Endothelial cell (in vitro differentiated cells): ENCODE measurements at regions not wholly inside any gene's neighbourhood (a gene's known extent, or its start where the extent isn't known, plus 50 kb on each side); places are given as distances from the start of the nearest gene placed in this dataset.

ENCODE experiments used
- DNase-seq: peaks from one replicate; pipeline ENCODE4 v3.0.0; 2021; ENCODE audit warnings: low spot score
- H3K27ac Mint-ChIP-seq: one replicate; pipeline ENCODE4 v1.8.0; 2021; ENCODE audit warnings: mixed read lengths, inconsistent platforms; ENCODE audit not compliant: unreplicated experiment
- H3K27me3 Mint-ChIP-seq: one replicate; pipeline ENCODE4 v1.8.0; 2021; ENCODE audit warnings: mild to moderate bottlenecking, moderate library complexity, mixed read lengths, inconsistent platforms; ENCODE audit not compliant: unreplicated experiment
- H3K36me3 Mint-ChIP-seq: one replicate; pipeline ENCODE4 v1.8.0; 2021; ENCODE audit warnings: mild to moderate bottlenecking, low read depth, mixed read lengths, inconsistent platforms; ENCODE audit not compliant: unreplicated experiment
- H3K4me1 Mint-ChIP-seq: one replicate; pipeline ENCODE4 v1.8.0; 2021; ENCODE audit warnings: mild to moderate bottlenecking, mixed read lengths, inconsistent platforms; ENCODE audit not compliant: unreplicated experiment
- H3K4me3 Mint-ChIP-seq: one replicate; pipeline ENCODE4 v1.8.0; 2021; ENCODE audit warnings: mild to moderate bottlenecking, mixed read lengths, inconsistent platforms; ENCODE audit not compliant: unreplicated experiment
- H3K9me3 Mint-ChIP-seq: one replicate; pipeline ENCODE4 v1.8.0; 2021; ENCODE audit warnings: mixed read lengths, inconsistent platforms; ENCODE audit not compliant: unreplicated experiment
- TF ChIP-seq, protein P1 (sequence below): fragments of 200-600 bp; sonication (generic); IDR thresholded peaks from one replicate; pipeline ENCODE4 v1.5.0; 2021; ENCODE audit warnings: antibody characterized with exemption; ENCODE audit not compliant: unreplicated experiment

DNA sequence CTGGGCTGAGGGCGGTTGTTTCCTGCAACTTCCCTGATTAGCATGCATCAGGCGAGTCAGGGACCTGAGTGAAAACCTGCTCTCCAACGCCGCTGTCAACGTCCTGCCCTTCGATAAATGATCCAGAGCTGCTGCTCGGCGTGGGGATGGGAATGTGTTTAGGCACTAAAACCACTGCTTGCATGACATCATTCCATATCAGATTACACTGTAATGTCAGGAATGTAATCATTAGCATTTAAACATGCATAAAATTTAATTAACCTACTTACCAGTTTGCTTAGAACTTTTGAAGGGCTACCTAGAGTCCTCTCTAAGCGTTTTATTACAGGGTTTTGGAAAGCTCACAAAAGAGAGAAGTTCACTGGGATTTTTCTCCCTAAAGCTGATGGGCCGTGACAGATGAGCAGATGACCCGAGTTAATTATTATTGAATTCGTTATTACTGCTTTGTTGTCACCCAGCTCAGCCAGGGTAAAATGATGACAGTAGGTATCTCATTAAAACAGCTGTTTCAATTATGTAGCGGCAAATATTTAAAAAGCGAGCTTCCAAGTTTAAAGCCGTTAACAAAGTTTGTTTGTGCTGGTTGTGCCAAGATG is 685.6 kb upstream of the SALL3 start:
- no peak for DNase-seq
- H3K27me3 Mint-ChIP-seq: peaks cover 1% of the 10 kb centered on the region
- no peak overlapping the region for H3K27ac Mint-ChIP-seq
- H3K36me3 Mint-ChIP-seq: peaks cover 4% of the 10 kb centered on the region
- peaks cover 45% of the 10 kb centered on the region for H3K9me3 Mint-ChIP-seq
- TF ChIP-seq, protein P1, sequence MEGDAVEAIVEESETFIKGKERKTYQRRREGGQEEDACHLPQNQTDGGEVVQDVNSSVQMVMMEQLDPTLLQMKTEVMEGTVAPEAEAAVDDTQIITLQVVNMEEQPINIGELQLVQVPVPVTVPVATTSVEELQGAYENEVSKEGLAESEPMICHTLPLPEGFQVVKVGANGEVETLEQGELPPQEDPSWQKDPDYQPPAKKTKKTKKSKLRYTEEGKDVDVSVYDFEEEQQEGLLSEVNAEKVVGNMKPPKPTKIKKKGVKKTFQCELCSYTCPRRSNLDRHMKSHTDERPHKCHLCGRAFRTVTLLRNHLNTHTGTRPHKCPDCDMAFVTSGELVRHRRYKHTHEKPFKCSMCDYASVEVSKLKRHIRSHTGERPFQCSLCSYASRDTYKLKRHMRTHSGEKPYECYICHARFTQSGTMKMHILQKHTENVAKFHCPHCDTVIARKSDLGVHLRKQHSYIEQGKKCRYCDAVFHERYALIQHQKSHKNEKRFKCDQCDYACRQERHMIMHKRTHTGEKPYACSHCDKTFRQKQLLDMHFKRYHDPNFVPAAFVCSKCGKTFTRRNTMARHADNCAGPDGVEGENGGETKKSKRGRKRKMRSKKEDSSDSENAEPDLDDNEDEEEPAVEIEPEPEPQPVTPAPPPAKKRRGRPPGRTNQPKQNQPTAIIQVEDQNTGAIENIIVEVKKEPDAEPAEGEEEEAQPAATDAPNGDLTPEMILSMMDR: no peak
- H3K4me3 Mint-ChIP-seq: no peak overlapping the region
- H3K4me1 Mint-ChIP-seq: no peaks in the 10 kb centered on the region

DNA sequence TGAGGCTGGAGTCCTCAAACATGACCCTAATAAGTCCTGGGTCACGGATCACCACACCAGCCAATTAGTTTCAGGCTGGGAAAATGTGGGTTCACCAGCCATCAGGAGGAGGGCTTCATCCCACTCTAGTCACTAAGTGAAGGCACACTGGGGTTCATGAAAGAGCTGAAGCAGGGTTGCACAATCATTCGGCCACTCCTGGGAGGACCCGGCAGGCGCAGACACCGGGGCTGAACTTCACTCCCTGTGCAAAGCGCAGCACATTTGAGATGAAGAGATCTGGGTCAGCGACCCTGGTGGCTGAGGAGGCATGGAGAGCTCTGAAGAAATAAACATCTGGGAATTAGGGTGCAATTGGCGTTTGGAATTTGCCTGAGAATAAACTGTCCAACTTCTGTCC is 684.4 kb upstream of the SALL3 start:
- Mint-ChIP-seq H3K36me3 (no peaks in the 10 kb centered on the region), H3K4me1 (no peaks in the 10 kb centered on the region), H3K9me3 (peaks cover 44% of the 10 kb centered on the region), H3K4me3 (no peak overlapping the region), H3K27ac (no peak overlapping the region), H3K27me3 (peaks cover 1% of the 10 kb centered on the region)
- TF ChIP-seq, protein P1: no peak
- DNase-seq: no peak

DNA sequence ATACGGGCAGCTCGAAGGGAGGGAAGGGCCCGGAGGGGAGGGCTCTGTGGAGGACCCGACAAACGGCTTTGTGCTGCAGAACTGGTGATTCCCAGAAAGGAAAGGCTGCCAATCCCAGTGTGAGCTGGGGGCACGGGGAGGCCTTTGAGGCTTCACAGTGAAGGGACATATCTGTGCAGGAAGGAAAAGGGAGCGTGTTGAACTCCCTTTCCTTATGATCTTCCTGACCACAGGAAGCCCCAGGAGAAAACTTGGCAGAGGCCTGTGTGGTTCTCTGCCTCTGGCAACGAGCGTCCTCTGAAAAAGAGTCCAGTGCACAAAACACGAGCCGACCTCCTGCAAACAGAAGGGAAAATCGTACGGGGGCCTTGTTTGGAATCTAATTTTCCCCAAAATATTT is 683.5 kb upstream of the SALL3 start:
- Mint-ChIP-seq H3K27me3 (peaks cover 1% of the 10 kb centered on the region), H3K4me3 (no peak overlapping the region), H3K9me3 (peaks cover 40% of the 10 kb centered on the region), H3K4me1 (no peaks in the 10 kb centered on the region), H3K27ac (no peak overlapping the region), H3K36me3 (no peaks in the 10 kb centered on the region)
- TF ChIP-seq, protein P1: no peak
- no peak for DNase-seq

DNA sequence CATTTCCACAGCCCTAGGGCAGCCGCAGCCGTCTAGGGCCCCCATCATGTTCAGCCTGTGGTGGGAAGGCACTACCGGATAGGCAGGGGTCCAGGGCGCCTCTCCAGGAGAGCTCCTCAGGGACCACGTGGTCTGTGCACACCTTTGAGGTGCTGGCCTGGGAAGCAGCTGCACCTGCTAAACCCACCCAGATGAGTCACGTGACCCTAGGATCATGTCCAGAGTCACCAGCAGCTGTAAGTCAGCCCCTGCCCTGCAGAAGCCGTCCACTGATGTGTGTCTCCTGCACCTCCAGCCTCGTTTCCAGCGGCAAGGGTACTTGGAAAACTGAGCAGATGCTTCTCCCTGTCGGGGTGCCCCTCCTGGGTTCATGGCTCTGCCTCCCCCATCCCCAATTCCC is 682.6 kb upstream of the SALL3 start:
- Mint-ChIP-seq H3K27ac (no peak overlapping the region), H3K27me3 (peaks cover 1% of the 10 kb centered on the region), H3K4me1 (no peaks in the 10 kb centered on the region), H3K4me3 (no peak overlapping the region), H3K9me3 (peaks cover 35% of the 10 kb centered on the region), H3K36me3 (peaks cover 3% of the 10 kb centered on the region)
- DNase-seq: no peak
- TF ChIP-seq, protein P1: no peak

DNA sequence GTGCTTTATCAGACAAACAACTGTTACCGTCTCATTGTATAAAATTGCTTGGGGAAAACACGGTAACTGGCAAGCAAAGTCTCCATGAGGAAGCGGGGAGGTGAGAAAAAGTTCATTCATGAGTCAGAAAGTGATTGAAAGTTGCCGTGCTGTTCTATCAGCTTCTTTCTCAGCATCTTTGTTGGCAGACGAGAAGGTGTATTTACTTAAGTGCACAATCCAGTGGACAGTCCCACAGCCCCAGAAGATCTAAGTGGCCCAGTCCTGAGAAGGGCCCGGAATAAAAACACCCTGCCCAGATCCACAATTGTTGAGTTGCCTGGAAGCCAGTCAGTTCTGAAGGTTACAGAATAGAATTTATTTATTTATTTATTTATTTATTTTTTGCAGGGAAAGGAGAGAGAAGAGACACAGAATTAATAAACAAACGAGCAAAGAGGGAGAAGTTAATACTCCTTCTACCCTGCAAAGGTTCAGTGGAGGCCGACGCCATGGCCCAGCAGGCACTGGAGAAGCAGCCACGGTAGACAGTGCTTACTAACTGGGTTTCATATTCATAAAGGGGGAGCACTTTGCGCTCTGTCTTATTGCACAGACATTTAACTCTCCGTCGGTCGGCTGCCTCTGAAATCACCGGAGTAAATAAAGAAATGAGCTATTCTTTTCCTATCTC is 676.0 kb upstream of the SALL3 start:
- TF ChIP-seq, protein P1: no peak
- H3K36me3 Mint-ChIP-seq: peaks cover 19% of the 10 kb centered on the region
- peaks cover 49% of the 10 kb centered on the region for H3K9me3 Mint-ChIP-seq
- peaks cover 4% of the 10 kb centered on the region for H3K27me3 Mint-ChIP-seq
- no peak for DNase-seq
- no peaks in the 10 kb centered on the region for H3K4me1 Mint-ChIP-seq
- H3K27ac Mint-ChIP-seq: no peak overlapping the region
- no peak overlapping the region for H3K4me3 Mint-ChIP-seq
